ENCODE measurements at regions not wholly inside any gene's neighbourhood (a gene's known extent, or its start where the extent isn't known, plus 50 kb on each side); places are given as distances from the start of the nearest gene placed in this dataset.

DNA sequence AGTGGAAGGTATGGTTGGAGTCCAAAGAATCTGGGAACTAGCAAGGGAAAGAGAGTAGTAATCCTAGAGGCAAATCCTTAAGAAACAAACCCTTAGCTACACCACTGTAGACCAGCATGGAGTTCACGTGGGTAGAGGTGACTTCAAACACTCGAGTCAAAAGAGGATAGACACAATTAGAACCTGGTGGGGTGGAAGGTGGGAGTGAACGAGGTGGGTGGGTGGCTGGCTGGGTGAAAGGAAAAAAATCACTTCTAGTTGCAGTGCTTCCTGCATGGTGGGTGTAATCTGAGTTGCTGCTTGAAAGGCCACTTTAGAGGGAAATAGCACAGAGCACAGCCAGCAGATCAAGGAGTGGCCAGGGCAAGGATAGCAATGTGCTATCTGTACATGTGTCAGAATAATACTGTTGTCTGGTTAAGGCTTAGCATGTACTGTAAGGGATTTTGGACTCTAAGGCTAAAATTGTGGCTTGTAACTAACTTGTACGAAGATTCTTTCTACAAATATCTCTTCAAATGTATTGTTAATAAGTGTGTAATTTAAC lies 356.2 kb downstream of the GRIA2 start:
- TF ChIP-seq, protein P1, sequence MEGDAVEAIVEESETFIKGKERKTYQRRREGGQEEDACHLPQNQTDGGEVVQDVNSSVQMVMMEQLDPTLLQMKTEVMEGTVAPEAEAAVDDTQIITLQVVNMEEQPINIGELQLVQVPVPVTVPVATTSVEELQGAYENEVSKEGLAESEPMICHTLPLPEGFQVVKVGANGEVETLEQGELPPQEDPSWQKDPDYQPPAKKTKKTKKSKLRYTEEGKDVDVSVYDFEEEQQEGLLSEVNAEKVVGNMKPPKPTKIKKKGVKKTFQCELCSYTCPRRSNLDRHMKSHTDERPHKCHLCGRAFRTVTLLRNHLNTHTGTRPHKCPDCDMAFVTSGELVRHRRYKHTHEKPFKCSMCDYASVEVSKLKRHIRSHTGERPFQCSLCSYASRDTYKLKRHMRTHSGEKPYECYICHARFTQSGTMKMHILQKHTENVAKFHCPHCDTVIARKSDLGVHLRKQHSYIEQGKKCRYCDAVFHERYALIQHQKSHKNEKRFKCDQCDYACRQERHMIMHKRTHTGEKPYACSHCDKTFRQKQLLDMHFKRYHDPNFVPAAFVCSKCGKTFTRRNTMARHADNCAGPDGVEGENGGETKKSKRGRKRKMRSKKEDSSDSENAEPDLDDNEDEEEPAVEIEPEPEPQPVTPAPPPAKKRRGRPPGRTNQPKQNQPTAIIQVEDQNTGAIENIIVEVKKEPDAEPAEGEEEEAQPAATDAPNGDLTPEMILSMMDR (IDR thresholded peaks at IDR 0.05; ENCODE audit: insufficient read depth, low read length) = no peak
- no peak for TF ChIP-seq POLR2AphosphoS5 (IDR thresholded peaks at IDR 0.05; ENCODE audit: low read depth)
- TF ChIP-seq, protein P2, sequence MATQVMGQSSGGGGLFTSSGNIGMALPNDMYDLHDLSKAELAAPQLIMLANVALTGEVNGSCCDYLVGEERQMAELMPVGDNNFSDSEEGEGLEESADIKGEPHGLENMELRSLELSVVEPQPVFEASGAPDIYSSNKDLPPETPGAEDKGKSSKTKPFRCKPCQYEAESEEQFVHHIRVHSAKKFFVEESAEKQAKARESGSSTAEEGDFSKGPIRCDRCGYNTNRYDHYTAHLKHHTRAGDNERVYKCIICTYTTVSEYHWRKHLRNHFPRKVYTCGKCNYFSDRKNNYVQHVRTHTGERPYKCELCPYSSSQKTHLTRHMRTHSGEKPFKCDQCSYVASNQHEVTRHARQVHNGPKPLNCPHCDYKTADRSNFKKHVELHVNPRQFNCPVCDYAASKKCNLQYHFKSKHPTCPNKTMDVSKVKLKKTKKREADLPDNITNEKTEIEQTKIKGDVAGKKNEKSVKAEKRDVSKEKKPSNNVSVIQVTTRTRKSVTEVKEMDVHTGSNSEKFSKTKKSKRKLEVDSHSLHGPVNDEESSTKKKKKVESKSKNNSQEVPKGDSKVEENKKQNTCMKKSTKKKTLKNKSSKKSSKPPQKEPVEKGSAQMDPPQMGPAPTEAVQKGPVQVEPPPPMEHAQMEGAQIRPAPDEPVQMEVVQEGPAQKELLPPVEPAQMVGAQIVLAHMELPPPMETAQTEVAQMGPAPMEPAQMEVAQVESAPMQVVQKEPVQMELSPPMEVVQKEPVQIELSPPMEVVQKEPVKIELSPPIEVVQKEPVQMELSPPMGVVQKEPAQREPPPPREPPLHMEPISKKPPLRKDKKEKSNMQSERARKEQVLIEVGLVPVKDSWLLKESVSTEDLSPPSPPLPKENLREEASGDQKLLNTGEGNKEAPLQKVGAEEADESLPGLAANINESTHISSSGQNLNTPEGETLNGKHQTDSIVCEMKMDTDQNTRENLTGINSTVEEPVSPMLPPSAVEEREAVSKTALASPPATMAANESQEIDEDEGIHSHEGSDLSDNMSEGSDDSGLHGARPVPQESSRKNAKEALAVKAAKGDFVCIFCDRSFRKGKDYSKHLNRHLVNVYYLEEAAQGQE (IDR thresholded peaks at IDR 0.05; ENCODE audit: insufficient replicate concordance, low read depth) = no peak

Measured in HL-60 (cell line).